K562 (cell line): ENCODE measurements at regions not wholly inside any gene's neighbourhood (a gene's known extent, or its start where the extent isn't known, plus 50 kb on each side); places are given as distances from the start of the nearest gene placed in this dataset.
A peak's percentile ranks its signal among the peaks of the same experiment; 100 is the strongest.

Experiments used
- ATAC-seq: fragments of 200-7000 bp; cut with Tn5 transposase; 3 replicates; pipeline ENCODE4 v1.9.1; 2020; ENCODE audit warnings: moderate library complexity
- BruUV-seq: library from RNA; stranded (reverse); fragments of 400-500 nt; replicated peaks from 2 replicates; lab custom pipeline; 2021; lab: Mats Ljungman, UMichigan
- CTCF ChIA-PET: fragments of 300-600 bp; formaldehyde crosslinking; extraction: SDS; loops from one replicate; lab custom pipeline; 2021; ENCODE audit warnings: low intra/inter-chr PET ratio; lab: Yijun Ruan, JAX
- POLR2A ChIA-PET: fragments of 300-600, 350-650 bp; sonication (Branson Sonifier 250); formaldehyde crosslinking; extraction: SDS; loops from one replicate; lab custom pipeline; 2021; ENCODE audit warnings: antibody characterized with exemption, inconsistent platforms; lab: Yijun Ruan, JAX
- DNase-seq, 4 experiments: peaks; one replicate each; pipeline versions ENCODE4 v3.0.0 to v3.0.0-alpha.2; 2011 to 2018; ENCODE audit warnings: low spot score in 3 of 4, mixed read lengths in 3 of 4; ENCODE audit errors: extremely low read depth in 1 of 4
- FAIRE-seq: peaks from 2 replicates; lab custom pipeline; 2011; peaks lifted over from hg19 to GRCh38; lab: Jason Lieb, UNC
- H2AFZ ChIP-seq: 2 replicates; pipeline ENCODE4 v1.6.0; 2011; ENCODE audit warnings: low read depth, low read length, control low read depth, inconsistent platforms
- H3K27ac ChIP-seq: fragments of 200-600 bp; 3 replicates; pipeline ENCODE4 v1.8.0; 2011; ENCODE audit warnings: low read depth, mild to moderate bottlenecking, control low read depth, inconsistent platforms, low read length, moderate library complexity, mixed read lengths; ENCODE audit errors: extremely low read depth
- H3K27me3 ChIP-seq, 2 experiments: fragments of 300-600 bp in 1 of 2; 2 replicates in 1 of 2; 3 replicates in 1 of 2; pipeline versions ENCODE4 v1.6.0 to v1.8.0; 2011; ENCODE audit warnings: inconsistent platforms in 2 of 2, low read length in 2 of 2, mild to moderate bottlenecking in 1 of 2, mixed read lengths in 1 of 2, moderate library complexity in 1 of 2; ENCODE audit not compliant: control insufficient read depth in 2 of 2, insufficient read depth in 2 of 2
- H3K36me3 ChIP-seq: fragments of 300-600 bp; 3 replicates; pipeline ENCODE4 v1.8.0; 2011; ENCODE audit warnings: mild to moderate bottlenecking, low read length, inconsistent platforms; ENCODE audit not compliant: control insufficient read depth, insufficient read depth
- H3K4me1 ChIP-seq, 2 experiments: fragments of 200-600 bp in 1 of 2; replicated peaks in 1 of 2; 2 replicates in 1 of 2; 3 replicates in 1 of 2; pipeline versions ENCODE4 v1.5.1 to v1.8.0; 2011; ENCODE audit warnings: inconsistent platforms in 2 of 2, low read length in 2 of 2, mild to moderate bottlenecking in 1 of 2, mixed read lengths in 1 of 2, moderate library complexity in 1 of 2; ENCODE audit not compliant: control insufficient read depth in 2 of 2, insufficient read depth in 2 of 2
- H3K4me2 ChIP-seq: 2 replicates; pipeline ENCODE4 v1.6.1; 2011; ENCODE audit warnings: low read length, control low read depth, inconsistent platforms, mixed read lengths; ENCODE audit not compliant: insufficient read depth
- H3K4me3 ChIP-seq: fragments of 200-600 bp; sonication (generic), shearing (Covaris generic); 2 replicates; pipeline ENCODE4 v1.5.1; 2016; ENCODE audit warnings: control low read depth, inconsistent platforms
- H3K79me2 ChIP-seq: fragments of 200-600 bp; 3 replicates; pipeline ENCODE4 v1.8.0; 2011; ENCODE audit warnings: low read length, inconsistent platforms; ENCODE audit not compliant: control insufficient read depth, insufficient read depth
- H3K9ac ChIP-seq, 2 experiments: 2 replicates each; pipeline versions ENCODE4 v1.6.0 to v1.6.1; 2011; ENCODE audit warnings: low read depth in 2 of 2, low read length in 2 of 2, control low read depth in 1 of 2, inconsistent platforms in 1 of 2, mild to moderate bottlenecking in 1 of 2, mixed read lengths in 1 of 2; ENCODE audit not compliant: insufficient read depth in 1 of 2
- H3K9me1 ChIP-seq: one replicate; pipeline ENCODE4 v1.6.0; 2011; ENCODE audit warnings: inconsistent platforms, mild to moderate bottlenecking, low read length, moderate library complexity; ENCODE audit not compliant: control insufficient read depth, insufficient read depth
- H3K9me3 ChIP-seq: replicated peaks from 2 replicates; pipeline ENCODE4 v1.5.1; 2011; ENCODE audit warnings: low read depth, low read length, inconsistent platforms; ENCODE audit not compliant: control insufficient read depth, insufficient read depth
- H4K20me1 ChIP-seq: replicated peaks from 2 replicates; pipeline ENCODE4 v1.6.1; 2011; ENCODE audit warnings: low read length, inconsistent platforms, mixed read lengths; ENCODE audit not compliant: control insufficient read depth, insufficient read depth
- FOXA3 ChIP-seq, 2 experiments: fragments of 450-650 bp in 1 of 2; sonication (generic) in 1 of 2; formaldehyde crosslinking; IDR thresholded peaks in 1 of 2; conservative IDR thresholded peaks in 1 of 2; 2 replicates each; pipeline versions ENCODE4 v1.4.0 to v1.8.0; 2020 to 2022; ENCODE audit warnings: mild to moderate bottlenecking in 2 of 2, missing genetic modification reagents in 1 of 2
- MEIS2 ChIP-seq: fragments of 450-650 bp; IDR thresholded peaks from 2 replicates; pipeline ENCODE4 v1.6.1; 2014; ENCODE audit warnings: mild to moderate bottlenecking; ENCODE audit not compliant: partially characterized antibody
- NCOA1 ChIP-seq: fragments of 450-650 bp; IDR thresholded peaks from 2 replicates; pipeline ENCODE4 v1.6.1; 2016; ENCODE audit warnings: low read depth
- PBX2 ChIP-seq, 2 experiments: IDR thresholded peaks in 1 of 2; conservative IDR thresholded peaks in 1 of 2; 2 replicates each; pipeline ENCODE4 v1.6.1; 2016; ENCODE audit warnings: low read depth in 2 of 2, mild to moderate bottlenecking in 1 of 2, missing compliant biosample characterization in 1 of 2, missing genetic modification characterization in 1 of 2, moderate library complexity in 1 of 2
- WGBS: fragments of 100-300 bp; shearing (Covaris generic); methylation state at CpG from one replicate; pipeline ENCODE4 v1.1.6; 2016; ENCODE audit warnings: low coverage, mixed read lengths; ENCODE audit not compliant: insufficient coverage; ENCODE audit errors: missing lambda C conversion rate; 5-methylcytosine and 5-hydroxymethylcytosine counted together
- in situ Hi-C: fragments of 300-500 bp; cut with MboI; formaldehyde crosslinking; loops from 4 replicates; pipeline ENCODE4 v1.15.0; 2018; ENCODE audit warnings: inconsistent platforms, mixed read lengths
- intact Hi-C: fragments of 100-400 bp; cut with micrococcal nuclease; formaldehyde crosslinking; loops from 2 replicates; pipeline ENCODE4 v1.14.2; 2022

DNA sequence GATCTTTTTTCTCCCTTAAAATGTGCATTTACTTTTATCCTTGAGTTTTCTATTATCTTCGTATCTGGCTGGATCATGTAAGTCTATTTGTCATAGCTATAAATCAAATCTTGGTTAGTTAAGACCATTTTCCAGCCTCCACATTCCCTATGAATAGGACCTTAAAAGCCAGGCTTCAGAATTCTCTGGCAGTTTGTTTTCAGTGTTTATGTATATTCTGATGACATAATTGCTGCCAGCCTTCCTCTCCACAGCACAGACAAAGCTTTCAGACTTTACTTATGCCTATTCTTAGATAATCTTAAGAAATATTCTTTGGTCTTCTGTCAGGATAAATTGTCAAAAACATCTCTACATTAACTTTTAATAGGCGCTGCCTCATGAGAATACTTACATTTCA is 870.8 kb upstream of the SPRY2 start:
- no peaks in the 10 kb centered on the region for H3K79me2 ChIP-seq
- FAIRE-seq (no peak), ATAC-seq (no peak), DNase-seq (no peak)
- no peaks in the 10 kb centered on the region for H3K9me1 ChIP-seq
- no TSS peak for BruUV-seq
- no peaks in the 10 kb centered on the region for H3K27me3 ChIP-seq
- CTCF ChIA-PET = no interaction called here
- H3K27ac ChIP-seq = no peak overlapping the region
- TF ChIP-seq NCOA1 = no peak
- in situ Hi-C loops (no loop called here), intact Hi-C loops (no loop called here)
- H4K20me1 ChIP-seq = no peaks in the 10 kb centered on the region
- WGBS = 8% methylated on average over 2 of the region's 2 CpGs
- H3K9me3 ChIP-seq = no peaks in the 10 kb centered on the region
- no peak overlapping the region for H3K4me3 ChIP-seq
- POLR2A ChIA-PET = no interaction called here
- no peaks in the 10 kb centered on the region for H3K36me3 ChIP-seq
- no peak overlapping the region for H2AFZ ChIP-seq
- H3K4me1 ChIP-seq = no peaks in the 10 kb centered on the region
- no peak overlapping the region for H3K4me2 ChIP-seq
- no peak overlapping the region for H3K9ac ChIP-seq

GRCh38 chr13:81207636-81208035 is 866.7 kb upstream of the SPRY2 start:
- WGBS = 19% methylated on average over 3 of the region's 3 CpGs

More at GRCh38 chr13:81207636-81208035, 866.7 kb upstream of the SPRY2 start:
- H3K4me3 ChIP-seq = no peak overlapping the region
- no peaks in the 10 kb centered on the region for H3K27me3 ChIP-seq
- H3K27ac ChIP-seq = no peak overlapping the region
- H3K4me1 ChIP-seq = no peaks in the 10 kb centered on the region
- no peaks in the 10 kb centered on the region for H3K79me2 ChIP-seq
- H3K9me1 ChIP-seq = no peaks in the 10 kb centered on the region
- H3K36me3 ChIP-seq = no peaks in the 10 kb centered on the region
- DNase-seq (no peak), FAIRE-seq (no peak), ATAC-seq (no peak)
- ChIA-PET CTCF (no interaction called here), POLR2A (no interaction called here)
- H2AFZ ChIP-seq = no peak overlapping the region
- no TSS peak for BruUV-seq
- in situ Hi-C loops = no loop called here
- H3K4me2 ChIP-seq = no peak overlapping the region
- intact Hi-C loops = no loop called here
- TF ChIP-seq FOXA3 (CRISPR knock-in tag; conservative IDR thresholded peaks at IDR 0.05 in 1 of 2, IDR thresholded peaks at IDR 0.05 in 1 of 2) = no peak
- TF ChIP-seq PBX2 (CRISPR knock-in tag; IDR thresholded peaks at IDR 0.05; ENCODE audit: low read depth) = no peak
- TF ChIP-seq PBX2 (tag; conservative IDR thresholded peaks at IDR 0.05; ENCODE audit: low read depth) = peak; percentile 48; the same call in 1 of the 2 replicates
- TF ChIP-seq MEIS2 = peak; percentile 24
- H3K9ac ChIP-seq = no peak overlapping the region
- no peaks in the 10 kb centered on the region for H3K9me3 ChIP-seq
- H4K20me1 ChIP-seq = no peaks in the 10 kb centered on the region
